Suprapubic skin (tissue), 4 donors: ENCODE measurements at regions not wholly inside any gene's neighbourhood (a gene's known extent, or its start where the extent isn't known, plus 50 kb on each side); places are given as distances from the start of the nearest gene placed in this dataset.

Experiments
- DNase-seq, 2 donors: peaks; one replicate each; pipeline ENCODE4 v3.0.0-alpha.2; 2019; ENCODE audit warnings: low spot score in 2 of 2
- H3K27ac ChIP-seq: fragments of 200-600 bp; sonication (generic); one replicate; pipeline ENCODE4 v1.5.1; 2019
- H3K27me3 ChIP-seq: fragments of 200-600 bp; sonication (generic); one replicate; pipeline ENCODE4 v1.5.1; 2019
- H3K36me3 ChIP-seq: fragments of 200-600 bp; sonication (generic); one replicate; pipeline ENCODE4 v1.5.1; 2019
- H3K4me1 ChIP-seq: fragments of 200-600 bp; sonication (generic); one replicate; pipeline ENCODE4 v1.5.1; 2019
- H3K4me3 ChIP-seq: fragments of 200-600 bp; sonication (generic); one replicate; pipeline ENCODE4 v1.5.1; 2019; ENCODE audit warnings: mild to moderate bottlenecking
- H3K9me3 ChIP-seq: fragments of 200-600 bp; sonication (generic); one replicate; pipeline ENCODE4 v1.5.1; 2019
- EP300 ChIP-seq: sonication (generic); formaldehyde crosslinking; IDR thresholded peaks from one replicate; pipeline ENCODE4 v1.6.1; 2017; ENCODE audit warnings: antibody characterized with exemption
- POLR2A ChIP-seq, 2 donors: fragments of 450-650 bp; IDR thresholded peaks; one replicate each; pipeline ENCODE4 v1.6.1; 2017; ENCODE audit warnings: antibody characterized with exemption in 2 of 2, mild to moderate bottlenecking in 2 of 2, moderate library complexity in 2 of 2
- POLR2AphosphoS5 ChIP-seq, 3 donors: sonication (generic); formaldehyde crosslinking; IDR thresholded peaks; one replicate each; pipeline ENCODE4 v1.6.1; 2017; ENCODE audit warnings: antibody characterized with exemption in 3 of 3
- WGBS: methylation state at CpG from one replicate; pipeline ENCODE4 v1.1.5; 2018; 5-methylcytosine and 5-hydroxymethylcytosine counted together
- TF ChIP-seq, protein P1 (sequence below), 2 donors: fragments of 200-600 bp in 1 of 2; fragments of 450-650 bp in 1 of 2; sonication (generic) in 1 of 2; IDR thresholded peaks; one replicate each; pipeline ENCODE4 v1.5.1; 2016 to 2019; ENCODE audit warnings: antibody characterized with exemption in 2 of 2, mild to moderate bottlenecking in 1 of 2, moderate library complexity in 1 of 2

DNA sequence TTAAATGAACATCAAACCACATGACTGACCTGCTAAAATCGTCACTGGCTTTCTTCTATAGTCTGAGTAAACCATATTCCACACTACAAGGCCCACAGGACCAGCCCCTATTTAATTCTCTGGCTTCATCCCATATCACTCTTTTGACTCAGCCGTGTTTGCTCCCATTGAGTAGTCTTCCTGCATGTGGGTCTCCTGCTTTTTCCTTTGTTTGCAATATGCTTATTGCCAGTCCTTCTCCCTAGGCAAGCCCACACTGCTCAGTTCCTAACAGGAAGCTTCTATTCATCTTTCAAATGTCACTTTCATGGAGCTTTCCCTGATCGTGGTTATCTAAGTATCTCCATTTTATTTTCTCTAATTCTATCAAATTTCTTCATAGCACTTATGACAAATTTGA is 329.6 kb downstream of the RAPGEF2 start:
- no peak for DNase-seq
- no peak overlapping the region for H3K27ac ChIP-seq
- H3K27me3 ChIP-seq, result no peaks in the 10 kb centered on the region
- peaks cover 11% of the 10 kb centered on the region for H3K4me1 ChIP-seq
- WGBS, result 75% methylated on average over 3 of the region's 3 CpGs
- H3K36me3 ChIP-seq, result no peaks in the 10 kb centered on the region
- no peaks in the 10 kb centered on the region for H3K9me3 ChIP-seq
- H3K4me3 ChIP-seq, result no peak overlapping the region
- TF ChIP-seq, protein P1, sequence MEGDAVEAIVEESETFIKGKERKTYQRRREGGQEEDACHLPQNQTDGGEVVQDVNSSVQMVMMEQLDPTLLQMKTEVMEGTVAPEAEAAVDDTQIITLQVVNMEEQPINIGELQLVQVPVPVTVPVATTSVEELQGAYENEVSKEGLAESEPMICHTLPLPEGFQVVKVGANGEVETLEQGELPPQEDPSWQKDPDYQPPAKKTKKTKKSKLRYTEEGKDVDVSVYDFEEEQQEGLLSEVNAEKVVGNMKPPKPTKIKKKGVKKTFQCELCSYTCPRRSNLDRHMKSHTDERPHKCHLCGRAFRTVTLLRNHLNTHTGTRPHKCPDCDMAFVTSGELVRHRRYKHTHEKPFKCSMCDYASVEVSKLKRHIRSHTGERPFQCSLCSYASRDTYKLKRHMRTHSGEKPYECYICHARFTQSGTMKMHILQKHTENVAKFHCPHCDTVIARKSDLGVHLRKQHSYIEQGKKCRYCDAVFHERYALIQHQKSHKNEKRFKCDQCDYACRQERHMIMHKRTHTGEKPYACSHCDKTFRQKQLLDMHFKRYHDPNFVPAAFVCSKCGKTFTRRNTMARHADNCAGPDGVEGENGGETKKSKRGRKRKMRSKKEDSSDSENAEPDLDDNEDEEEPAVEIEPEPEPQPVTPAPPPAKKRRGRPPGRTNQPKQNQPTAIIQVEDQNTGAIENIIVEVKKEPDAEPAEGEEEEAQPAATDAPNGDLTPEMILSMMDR (IDR thresholded peaks at IDR 0.05), result no peak
- no peak for TF ChIP-seq POLR2AphosphoS5 (IDR thresholded peaks at IDR 0.05)
- TF ChIP-seq POLR2A (IDR thresholded peaks at IDR 0.05), result no peak
- no peak for TF ChIP-seq EP300

DNA sequence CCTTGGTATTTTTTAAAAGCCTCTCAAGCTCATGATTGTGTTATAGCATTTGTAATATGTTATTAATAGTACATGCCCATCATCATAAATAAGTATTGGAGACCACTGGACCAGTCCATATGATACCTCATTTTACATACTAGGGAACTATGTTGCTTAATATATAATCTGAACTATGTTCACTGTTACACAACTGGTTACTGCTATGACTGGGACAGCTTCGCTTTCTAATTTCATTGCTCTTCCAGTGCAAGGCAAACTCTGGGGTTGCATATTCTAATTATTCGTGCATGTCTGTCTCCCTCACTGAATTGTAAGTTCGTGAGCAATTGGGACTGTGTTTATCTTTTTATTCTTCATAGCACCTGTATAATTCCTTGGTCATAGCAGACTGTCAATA is 330.5 kb downstream of the RAPGEF2 start:
- 75% methylated on average over 3 of the region's 3 CpGs for WGBS
- no peak for TF ChIP-seq POLR2A (IDR thresholded peaks at IDR 0.05)
- TF ChIP-seq EP300, result no peak
- TF ChIP-seq, protein P1 (IDR thresholded peaks at IDR 0.05), result no peak
- no peak for TF ChIP-seq POLR2AphosphoS5 (IDR thresholded peaks at IDR 0.05)
- H3K4me3 ChIP-seq, result no peak overlapping the region

DNA sequence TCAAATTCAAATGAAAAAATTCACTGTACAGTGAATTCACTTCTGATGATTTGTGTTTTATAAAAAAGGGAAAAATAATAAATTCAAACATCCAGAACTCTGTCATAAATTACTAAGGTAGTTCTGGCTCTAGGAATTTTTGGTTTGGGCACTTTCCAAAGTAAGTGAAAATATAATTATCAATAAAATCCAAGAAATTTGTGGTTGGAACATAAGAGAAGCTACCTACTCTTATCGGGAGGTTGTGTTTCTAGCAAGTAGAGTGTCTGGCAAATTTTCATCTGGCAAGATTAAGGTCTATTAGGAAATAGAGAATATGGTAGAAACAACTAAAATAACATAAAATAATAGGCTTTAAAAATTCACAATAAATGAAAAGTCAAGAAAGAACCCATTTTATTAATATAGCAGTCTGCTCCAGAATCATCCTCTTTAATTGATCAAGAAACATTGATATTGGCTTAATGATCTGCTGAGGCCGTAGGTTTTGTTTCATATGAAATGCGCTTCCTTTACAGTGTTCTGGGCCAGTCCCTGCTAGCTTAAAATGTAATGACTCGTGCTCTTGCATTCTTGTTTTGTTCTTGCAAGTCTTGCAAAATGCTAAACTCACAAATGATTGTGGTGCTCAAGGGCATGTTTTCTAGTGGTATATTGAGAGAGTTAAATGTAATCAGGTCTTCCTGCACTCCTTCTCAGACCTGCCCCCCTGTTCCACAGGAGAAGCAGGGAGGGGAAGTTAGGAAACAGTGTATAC is 331.4 kb downstream of the RAPGEF2 start:
- H3K4me3 ChIP-seq, result no peak overlapping the region
- TF ChIP-seq EP300 (no peak), POLR2AphosphoS5 (IDR thresholded peaks at IDR 0.05) (no peak)
- H3K36me3 ChIP-seq, result no peaks in the 10 kb centered on the region
- H3K9me3 ChIP-seq, result no peaks in the 10 kb centered on the region
- WGBS, result 37% methylated on average over 4 of the region's 4 CpGs
- peaks cover 4% of the 10 kb centered on the region for H3K4me1 ChIP-seq
- DNase-seq, result no peak
- H3K27ac ChIP-seq, result peak overlapping the region; percentile 26
- H3K27me3 ChIP-seq, result no peaks in the 10 kb centered on the region

More for the DNA sequence above, 330.5 kb downstream of the RAPGEF2 start:
- H3K27ac ChIP-seq, result no peak overlapping the region
- H3K36me3 ChIP-seq, result no peaks in the 10 kb centered on the region
- DNase-seq, result no peak
- peaks cover 11% of the 10 kb centered on the region for H3K4me1 ChIP-seq
- no peaks in the 10 kb centered on the region for H3K9me3 ChIP-seq
- no peaks in the 10 kb centered on the region for H3K27me3 ChIP-seq

DNA sequence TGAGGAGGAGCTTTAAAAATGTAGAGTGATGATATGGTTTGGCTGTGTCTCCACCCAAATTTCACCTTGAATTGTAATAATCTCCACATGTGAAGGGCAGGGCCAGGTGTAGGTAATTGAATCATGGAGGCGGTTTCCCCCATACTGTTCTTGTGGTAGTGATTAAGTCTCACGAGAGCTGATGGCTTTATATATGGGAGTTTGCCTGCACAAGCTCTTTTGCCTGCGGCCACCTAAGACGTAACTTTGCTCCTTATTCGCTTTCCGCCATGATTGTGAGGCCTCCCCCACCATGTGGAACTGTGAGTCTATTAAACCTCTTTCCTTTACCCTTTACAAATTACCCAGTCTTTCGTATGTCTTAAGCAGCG is 332.0 kb downstream of the RAPGEF2 start:
- DNase-seq, result no peak
- Histone ChIP-seq H3K4me1 (peaks cover 2% of the 10 kb centered on the region), H3K4me3 (no peak overlapping the region), H3K9me3 (no peaks in the 10 kb centered on the region), H3K36me3 (no peaks in the 10 kb centered on the region), H3K27ac (peak overlapping the region; percentile 26), H3K27me3 (no peaks in the 10 kb centered on the region)
- 72% methylated on average over 8 of the region's 8 CpGs for WGBS
- TF ChIP-seq, protein P1 (IDR thresholded peaks at IDR 0.05), result no peak
- TF ChIP-seq EP300, result no peak
- TF ChIP-seq POLR2AphosphoS5 (IDR thresholded peaks at IDR 0.05), result no peak
- no peak for TF ChIP-seq POLR2A (IDR thresholded peaks at IDR 0.05)

DNA sequence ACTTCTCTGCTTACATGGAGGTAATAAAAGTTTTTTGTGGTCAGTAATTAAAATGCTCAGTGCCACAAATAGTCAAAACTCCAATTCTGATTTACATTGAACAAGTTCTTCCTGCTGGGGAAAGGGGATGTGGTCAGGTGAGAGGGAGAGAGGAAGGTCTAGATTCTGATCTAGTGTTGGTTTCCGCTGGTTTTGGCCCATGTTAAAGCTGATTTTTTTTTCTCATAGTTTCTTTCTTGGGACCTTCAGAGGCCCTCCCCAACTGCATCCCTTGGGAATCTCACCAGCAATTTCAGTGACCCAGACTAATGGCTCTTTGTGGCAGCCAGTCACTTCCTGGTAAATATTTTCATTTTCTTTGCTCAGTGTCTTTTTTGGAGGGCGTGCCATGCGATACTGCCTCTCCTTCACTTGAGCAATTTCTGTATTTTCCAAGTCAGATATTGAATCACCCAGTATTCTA is 332.7 kb downstream of the RAPGEF2 start:
- 69% methylated on average over 3 of the region's 3 CpGs for WGBS
- Histone ChIP-seq H3K27ac (no peak overlapping the region), H3K4me3 (no peak overlapping the region), H3K4me1 (peaks cover 2% of the 10 kb centered on the region), H3K9me3 (no peaks in the 10 kb centered on the region), H3K36me3 (no peaks in the 10 kb centered on the region), H3K27me3 (no peaks in the 10 kb centered on the region)
- no peak for DNase-seq
- TF ChIP-seq POLR2A (IDR thresholded peaks at IDR 0.05), result no peak
- TF ChIP-seq POLR2AphosphoS5 (IDR thresholded peaks at IDR 0.05), result no peak
- no peak for TF ChIP-seq EP300
- TF ChIP-seq, protein P1 (IDR thresholded peaks at IDR 0.05), result no peak
